Eye (tissue), 1 donor: ENCODE measurements at regions not wholly inside any gene's neighbourhood (a gene's known extent, or its start where the extent isn't known, plus 50 kb on each side); places are given as distances from the start of the nearest gene placed in this dataset.
"Not testable (repeated sequence)": the region's sequence is repeated elsewhere in the genome, so short reads cannot be mapped to it uniquely, and the experiment has no call there.

Source experiments
- DNase-seq: peaks from one replicate; pipeline ENCODE4 v3.0.0-alpha.2; 2015

DNA sequence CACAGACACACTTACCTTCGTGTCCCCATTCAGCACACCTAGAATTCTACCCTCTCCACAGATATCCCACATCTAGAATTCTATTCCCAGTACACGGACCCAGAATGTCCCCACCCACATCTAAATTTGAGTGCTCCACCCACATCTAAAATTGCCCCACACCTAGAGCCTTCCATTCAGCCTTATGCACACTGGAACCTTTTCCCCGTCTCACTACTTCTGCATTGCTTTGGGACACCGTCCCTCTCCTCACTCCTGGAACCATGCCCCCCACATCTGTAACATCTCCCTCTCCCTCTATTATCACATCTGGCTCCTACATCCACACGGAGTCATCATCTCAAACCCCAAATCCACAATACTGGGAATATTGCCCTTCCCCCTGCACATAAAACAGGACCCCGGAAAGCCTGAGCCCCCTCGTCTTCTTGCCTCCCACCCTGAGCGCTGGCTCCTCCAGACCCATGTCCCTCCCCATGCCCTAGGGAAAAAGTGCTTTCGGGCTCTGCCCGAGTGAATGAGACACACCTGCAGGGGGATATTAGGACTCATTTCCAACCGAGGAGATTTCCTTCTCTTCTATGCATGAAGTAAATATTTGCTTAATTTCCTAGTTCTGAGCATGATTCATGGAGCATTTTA lies 125.8 kb upstream of the UNC5B start:
- no peak for DNase-seq

DNA sequence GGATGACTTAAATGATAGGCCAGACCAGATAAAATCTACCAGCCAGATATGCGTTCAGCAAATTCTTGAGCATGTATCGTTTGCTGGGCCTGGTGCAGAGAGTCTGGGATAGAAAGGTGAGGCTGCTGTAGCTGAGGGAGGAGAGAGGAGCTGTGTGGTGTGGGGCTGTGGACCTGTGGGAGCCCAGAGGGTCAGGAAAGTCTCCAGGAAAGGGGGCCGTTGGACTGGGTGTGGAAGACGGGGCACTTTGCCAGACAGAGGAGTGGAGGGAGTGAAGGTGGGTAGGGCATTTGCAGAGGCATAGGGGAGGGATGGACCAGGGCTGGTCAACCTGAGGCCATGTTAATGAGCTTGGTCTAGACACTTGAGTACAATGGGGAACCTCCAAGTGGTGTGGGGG lies 124.7 kb upstream of the UNC5B start:
- no peak for DNase-seq

DNA sequence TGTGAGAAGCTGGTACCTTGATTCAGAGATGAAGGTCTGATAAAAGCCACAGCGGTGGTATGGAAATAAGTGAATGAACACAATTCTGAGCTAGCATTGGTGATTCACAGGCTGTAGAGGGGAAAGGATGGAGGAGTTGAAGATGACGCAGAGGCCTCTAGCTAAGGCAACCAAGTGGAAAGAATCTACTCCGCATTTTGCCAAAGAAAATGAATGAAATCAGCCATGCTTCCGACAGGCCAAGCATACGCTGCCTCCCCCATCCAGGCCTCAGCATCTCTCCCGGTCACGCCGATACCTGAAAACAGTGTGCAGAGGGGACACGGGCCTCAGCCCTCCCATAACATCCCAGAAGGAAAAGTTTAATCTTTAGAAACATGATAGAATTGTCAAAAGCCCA lies 124.3 kb upstream of the UNC5B start:
- DNase-seq = peak; percentile 63

DNA sequence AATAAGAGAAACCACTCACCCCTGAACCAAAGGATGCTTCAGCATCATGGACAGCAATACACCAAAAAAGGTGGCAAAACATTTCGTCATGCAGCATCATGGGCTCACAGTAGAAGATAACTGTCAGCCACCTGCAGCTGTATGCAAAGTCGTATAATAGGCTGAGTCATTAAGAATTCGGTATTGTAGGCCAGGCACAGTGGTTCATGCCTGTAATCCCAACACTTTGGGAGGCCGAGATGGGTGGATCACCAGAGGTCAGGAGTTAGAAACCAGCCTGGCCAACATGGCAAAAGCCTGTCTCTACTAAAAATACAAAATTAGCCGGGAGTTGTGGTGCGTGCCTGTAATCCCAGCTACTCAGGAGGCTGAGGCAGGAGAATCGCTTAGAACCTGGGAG lies 123.8 kb upstream of the UNC5B start:
- DNase-seq = not testable (repeated sequence)

DNA sequence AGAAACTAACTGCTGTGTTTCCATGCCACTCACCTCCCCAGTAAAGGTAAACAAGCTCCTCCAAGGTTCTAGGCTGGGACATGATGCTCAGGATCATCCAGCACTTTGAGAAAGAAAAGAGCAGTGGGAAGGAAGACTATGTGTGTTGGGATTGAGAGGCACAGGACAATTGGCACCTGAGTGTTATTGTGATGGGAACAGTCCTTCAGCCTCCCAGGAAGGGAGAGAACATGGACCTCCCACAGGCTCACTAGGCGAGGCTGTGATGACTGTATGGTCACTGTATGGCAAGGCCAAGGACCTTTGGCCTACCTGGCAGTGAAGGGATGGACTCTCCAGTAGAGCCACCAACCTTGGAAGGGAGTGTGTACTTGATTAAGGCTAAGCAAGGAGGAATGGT lies 123.2 kb upstream of the UNC5B start:
- DNase-seq = no peak

DNA sequence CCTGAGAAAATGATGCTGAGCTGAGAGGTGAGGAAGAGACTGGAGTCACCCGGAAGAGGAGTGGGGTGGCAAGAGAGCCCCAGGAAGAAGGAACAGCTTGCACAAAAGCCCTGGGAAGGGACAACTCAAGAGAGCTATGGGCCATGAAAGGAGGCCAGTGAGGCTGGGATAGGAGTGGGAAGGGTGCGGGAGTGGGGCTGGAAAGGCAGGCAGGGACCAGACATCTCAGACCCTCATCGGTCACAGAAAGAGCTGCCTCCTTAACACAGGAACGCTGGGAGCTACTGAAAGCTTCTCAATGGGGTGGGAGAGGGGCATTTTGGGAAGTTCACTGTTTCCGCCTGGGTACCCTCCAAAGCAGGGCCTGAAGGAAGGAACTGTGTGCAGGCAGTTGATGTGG lies 122.0 kb upstream of the UNC5B start:
- no peak for DNase-seq

DNA sequence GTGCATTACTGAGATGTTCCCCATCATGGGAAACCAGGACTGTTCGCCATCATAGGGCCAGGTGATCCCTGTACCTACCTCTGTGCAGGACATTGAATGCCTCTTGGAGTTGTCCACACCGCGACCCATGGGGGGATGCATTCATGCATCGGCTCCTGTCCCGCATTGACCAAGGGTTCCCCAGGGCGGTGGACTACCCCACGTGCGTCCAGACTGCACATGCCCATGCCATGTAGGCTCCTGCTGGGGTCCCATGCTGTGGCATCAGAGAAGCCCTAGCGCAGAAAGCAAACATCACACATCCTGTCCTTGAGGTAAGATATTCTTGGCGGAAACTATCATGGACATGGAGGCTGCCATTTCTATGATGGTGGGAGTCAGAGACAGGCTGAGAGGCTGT lies 121.6 kb upstream of the UNC5B start:
- no peak for DNase-seq

DNA sequence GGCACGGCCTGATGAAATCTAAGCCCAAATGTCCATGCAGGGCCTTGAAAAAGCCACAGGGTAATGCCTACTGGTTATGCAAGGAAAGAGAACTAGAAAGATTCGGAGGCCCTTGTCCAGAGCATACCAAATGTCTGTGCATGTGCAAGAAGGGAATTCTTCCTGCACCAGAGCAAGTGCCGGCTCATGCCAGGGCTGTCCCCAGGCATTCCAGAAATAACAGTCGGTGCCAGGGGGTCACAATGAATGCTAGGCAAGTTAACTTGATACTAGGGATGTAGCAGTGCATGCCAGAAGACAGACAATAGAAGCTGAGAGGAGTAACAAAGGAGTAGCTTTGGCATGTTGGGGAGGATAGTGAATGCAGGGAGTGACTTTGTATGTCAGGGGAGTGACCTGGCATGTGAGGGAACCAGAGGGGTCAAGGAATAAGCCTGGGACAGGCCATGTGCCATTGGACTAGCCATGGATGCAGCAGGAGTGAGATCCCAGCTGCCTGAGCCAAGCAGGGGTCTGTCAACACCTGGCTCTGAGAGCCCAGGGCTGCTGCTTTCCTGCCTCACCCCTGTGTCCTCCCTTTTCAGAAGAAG lies 119.5 kb upstream of the UNC5B start:
- DNase-seq = peak; percentile 10

DNA sequence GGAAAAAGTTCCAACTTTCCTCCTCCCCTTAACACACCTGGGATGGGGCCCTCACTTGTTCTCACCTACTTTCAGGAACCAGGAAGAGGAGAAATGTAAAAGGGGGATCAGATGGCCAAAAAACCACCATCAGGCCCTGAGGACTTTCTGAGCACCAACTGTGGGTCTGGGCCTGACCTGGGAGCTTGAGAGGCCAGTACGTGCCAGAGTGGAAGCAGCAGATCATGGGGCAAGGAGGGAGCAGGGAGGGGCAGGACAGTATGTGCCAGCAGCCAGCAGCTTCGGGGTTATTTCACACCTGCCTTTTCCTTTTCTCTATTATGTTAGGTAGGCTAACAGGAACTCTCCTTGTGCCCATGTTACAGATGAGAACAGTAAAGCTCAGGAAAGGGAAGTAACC lies 118.8 kb upstream of the UNC5B start:
- no peak for DNase-seq

DNA sequence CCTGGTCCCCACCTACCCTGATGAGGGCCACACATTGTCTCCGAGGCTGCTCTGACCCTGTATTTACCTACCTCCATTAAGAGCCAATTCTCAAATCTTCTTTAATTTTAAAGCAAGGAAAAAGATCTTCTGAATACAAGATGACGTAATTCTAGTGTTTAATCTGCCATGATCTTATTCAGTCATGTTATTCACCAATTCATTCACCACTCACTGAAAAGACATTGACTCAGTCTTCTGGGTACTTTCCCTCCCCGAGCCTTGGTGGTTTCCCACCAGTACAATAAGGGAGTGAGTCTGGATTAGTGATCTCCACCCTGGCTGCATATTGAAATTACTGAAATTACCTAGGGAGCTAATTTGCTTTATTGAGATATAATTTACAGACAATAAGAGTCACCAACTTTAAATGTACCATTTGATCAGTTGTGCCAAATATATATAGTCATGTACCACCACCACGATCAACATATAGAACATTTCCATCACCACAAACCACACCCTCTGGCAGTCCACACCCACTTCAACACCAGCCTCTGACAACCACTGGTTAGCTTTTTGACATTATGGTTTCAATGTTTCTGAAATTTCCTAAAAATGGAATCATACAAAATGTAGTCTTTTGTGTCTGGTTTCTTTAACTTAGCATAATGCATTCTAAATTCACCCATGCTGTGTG lies 117.5 kb upstream of the UNC5B start:
- no peak for DNase-seq

DNA sequence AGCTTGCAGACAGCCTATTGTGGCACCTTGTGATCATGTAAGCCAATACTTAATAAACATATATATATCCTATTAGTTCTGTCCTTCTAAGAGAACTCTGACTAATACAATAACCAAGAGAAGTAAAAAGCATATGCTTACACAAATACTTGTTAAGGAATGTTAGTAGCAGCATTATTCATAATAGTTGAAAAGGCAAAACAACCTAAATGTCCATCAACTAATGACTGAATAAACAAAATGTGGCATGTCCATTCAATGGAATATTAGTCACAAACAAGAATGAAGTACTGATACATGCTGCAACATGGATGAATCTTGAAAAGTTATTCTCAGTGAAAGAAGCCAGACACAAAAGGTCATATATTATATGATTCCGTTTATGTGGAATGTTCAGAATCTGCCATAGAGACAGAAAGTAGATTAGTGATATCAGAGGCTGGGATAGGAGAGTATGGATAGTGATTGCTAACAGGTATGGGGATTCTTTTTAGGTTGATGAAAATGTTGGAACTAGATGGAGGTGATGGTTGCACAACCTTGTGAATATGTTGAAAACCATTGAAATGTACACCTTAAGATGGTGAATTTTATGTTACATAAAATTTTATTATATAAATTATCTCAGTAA lies 112.5 kb upstream of the UNC5B start:
- no peak for DNase-seq

DNA sequence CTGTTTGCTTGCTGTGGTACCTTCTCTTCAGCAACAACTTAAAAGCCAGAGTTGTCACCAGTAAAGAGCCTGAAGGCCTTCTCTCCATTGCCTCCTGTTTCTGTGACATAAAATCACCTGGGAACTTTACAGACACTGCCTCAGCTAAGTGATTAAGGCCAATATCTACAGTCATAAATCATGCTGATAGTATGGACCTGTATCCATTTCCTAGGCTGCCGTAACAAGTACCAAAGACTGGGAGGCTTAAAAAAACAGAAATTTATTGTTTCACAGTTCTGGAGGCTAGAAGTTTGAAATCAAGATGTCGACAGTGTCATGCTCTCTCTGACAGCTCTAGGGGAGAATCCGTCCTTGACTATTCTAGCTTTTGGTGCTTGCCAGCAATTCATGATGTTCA lies 108.4 kb upstream of the UNC5B start:
- DNase-seq = no peak

DNA sequence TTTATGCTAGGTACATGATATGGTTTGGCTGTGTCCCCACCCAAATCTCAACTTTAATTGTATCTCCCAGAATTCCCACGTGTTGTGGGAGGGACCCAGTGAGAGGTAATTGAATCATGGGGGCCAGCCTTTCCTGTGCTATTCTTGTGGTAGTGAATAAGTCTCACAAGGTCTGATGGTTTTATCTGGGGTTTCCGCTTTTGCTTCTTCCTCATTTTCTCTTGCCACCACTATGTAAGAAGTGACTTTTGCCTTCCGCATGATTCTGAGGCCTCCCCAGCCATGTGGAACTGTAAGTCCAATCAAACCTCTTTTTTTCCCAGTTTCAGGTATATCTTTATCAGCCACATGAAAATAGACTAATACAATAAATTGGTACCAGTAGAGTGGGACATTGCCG lies 106.2 kb upstream of the UNC5B start:
- not testable (repeated sequence) for DNase-seq

DNA sequence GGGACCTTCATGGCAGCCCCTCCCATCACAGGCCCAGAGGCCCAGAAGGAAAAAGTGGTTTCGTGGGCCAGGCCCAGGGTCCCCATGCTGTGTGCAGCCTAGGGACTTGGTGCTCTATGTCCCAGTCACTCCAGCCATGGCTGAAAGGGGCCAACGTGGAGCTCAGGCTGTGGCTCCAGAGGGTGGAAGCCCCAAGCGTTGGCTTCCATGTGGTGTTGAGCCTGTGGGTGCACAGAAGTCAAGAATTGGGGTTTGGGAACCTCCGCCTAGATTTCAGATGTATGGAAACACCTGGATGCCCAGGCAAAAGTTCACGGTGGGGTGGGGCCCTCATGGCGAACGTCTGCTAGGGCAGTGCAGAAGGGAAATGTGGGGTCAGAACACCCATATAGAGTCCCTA lies 105.3 kb upstream of the UNC5B start:
- not testable (repeated sequence) for DNase-seq

DNA sequence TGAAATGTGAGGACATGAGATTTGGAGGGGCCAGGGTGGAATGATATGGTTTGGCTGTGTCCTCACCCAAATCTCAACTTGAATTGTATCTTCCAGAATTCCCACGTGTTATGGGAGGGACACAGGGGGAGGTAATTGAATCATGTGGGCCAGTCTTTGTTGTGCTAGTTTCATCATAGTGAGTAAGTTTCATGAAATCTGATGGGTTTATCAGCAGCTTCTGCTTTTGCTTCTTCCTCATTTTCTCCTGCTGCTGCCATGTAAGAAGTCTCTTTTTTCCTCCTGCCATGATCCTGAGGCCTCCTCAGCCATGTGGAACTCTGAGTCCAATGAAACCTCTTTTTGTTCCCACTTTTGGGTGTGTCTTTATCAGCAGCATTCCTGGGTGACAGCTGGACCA lies 104.3 kb upstream of the UNC5B start:
- not testable (repeated sequence) for DNase-seq

DNA sequence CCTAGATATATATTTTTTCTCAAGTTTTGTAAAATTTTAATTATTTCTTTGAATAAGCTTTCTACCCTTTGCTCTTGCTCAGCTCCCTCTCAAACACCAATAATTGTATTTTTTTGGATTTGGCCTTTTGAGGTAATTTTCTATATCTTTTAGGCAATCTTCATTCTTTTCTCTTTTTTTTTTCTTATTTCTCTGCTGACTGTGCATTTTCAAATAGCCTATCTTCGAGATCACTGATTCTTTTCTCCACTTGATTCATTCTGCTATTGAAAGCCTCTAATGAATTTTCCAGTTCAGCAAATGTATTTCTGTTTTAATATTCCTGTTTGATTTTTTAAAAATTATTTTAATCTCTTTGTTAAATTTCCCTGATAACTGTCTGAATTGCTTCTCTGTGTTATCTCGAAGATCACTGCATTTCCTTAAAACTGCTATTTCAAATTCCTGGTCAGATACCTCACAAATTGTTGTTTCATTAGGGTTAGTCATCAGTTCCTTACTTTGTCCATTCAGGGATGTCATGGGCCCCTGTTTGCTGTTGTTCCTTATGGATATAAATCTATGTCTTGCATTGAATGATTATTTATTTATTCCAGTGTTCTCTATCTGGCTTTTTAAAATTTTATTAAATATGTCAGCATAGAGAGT lies 100.1 kb upstream of the UNC5B start:
- no peak for DNase-seq

DNA sequence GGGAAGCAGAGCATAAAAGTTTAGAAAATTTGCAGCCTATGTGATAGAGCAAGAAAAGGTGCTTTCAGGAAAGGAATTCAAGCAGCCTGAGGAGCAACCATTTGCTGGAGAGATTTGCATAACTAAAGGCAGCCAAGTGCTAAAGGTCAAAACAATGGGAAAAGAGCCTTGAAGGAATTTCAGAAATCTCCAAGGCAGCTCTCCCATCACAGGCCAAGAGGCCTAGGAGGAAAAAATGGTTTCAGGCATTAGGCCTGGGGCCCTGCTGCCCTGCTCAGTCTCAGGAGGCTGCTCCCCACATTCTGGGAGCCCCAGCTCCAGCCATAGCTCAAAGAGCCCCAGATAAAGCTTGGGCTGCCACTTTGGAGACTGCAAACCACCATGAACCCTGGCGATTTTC lies 95.9 kb upstream of the UNC5B start:
- DNase-seq = no peak

DNA sequence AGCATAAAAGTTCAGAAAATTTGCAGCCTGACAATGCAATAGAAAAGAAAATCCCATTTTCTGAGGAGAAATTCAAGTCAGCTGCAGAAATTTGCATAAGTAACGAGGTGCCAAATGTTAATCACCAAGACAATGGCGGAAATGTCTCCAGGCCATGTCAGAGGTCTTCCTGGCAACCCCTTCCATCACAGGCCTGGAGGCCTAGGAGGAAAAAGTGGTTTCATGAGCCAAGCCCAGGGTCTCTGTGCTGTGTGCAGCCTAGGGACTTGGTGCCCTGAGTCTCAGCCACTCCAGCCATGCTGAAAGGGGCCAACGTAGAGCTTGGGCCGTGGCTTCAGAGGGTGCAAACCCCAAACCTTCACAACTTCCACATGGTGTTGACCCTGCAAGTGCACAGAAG lies 94.8 kb upstream of the UNC5B start:
- not testable (repeated sequence) for DNase-seq

DNA sequence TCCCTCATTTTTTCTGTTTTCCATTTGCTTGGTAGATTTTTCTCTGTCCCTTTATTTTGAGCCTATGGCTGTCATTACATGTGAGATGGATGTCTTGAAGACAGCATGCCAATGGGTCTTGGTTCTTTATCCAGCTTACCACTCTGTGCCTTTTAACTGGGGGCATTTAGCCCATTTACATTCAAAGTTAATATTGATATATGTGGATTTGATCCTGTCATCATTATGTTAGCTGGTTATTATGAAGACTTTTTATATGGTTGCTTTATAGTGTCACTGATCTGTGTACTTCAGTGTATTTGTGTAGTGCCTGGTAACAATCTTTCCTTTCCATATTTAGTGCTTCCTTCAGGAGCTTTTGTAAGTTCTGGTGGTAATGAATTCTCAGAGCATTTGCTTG lies 89.3 kb upstream of the UNC5B start:
- no peak for DNase-seq

DNA sequence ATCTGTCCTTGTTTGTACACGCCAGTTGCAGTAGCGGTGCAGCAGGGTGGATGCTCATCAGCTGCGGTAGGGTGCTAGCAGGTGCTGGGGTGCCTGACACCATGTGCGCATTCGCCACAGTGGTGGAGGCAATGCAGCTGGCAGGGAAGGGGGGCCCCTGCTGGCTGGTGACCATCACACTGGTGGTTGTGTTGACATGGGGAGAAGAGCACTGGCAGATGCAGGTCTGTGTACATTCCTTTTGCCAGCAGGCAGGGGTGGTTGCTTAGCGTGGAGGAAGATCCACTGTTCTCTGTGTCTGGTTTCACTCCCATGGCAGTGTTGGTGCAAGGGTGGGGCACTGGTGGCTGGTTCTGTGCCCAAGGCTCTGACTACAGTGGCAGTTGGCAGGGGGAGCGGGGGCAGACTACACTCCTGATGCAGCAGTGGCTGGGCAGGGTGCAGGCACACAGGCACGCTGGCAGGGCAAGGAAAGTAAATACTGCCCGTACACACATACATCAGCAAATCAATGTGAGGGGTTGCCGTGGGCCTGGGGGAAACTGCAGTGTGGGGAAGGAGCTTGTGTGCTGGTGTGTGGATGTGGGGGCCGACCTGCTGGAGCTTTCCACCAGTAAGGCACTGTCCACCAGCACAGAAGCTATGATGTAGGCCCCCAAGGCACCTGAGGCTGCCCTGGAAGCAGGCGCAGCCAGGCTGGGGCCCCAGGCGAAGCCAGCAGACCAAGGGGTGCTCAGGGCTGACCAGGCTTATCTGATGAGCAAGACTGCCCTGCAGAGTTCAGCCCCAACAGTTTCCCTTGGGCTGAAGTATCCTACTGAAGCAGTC lies 87.2 kb upstream of the UNC5B start:
- no peak for DNase-seq

DNA sequence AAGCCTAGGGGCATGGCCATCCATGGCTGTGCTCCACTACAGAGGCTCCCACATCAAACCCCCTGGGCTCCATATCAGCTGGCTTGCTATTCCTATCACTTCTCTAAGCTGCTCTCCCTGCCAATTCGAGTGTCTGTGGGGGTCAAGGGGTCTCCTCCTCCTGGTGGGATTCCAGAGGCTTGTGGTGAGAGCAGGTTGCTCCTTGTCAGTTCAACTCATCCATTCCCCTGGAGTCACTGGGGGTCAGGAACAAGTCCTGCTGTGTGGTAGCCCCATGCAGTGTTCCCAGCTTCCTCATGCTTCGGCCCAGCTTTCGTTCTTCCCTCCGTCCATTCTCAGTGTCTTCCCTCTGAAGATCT lies 86.6 kb upstream of the UNC5B start:
- DNase-seq = no peak

DNA sequence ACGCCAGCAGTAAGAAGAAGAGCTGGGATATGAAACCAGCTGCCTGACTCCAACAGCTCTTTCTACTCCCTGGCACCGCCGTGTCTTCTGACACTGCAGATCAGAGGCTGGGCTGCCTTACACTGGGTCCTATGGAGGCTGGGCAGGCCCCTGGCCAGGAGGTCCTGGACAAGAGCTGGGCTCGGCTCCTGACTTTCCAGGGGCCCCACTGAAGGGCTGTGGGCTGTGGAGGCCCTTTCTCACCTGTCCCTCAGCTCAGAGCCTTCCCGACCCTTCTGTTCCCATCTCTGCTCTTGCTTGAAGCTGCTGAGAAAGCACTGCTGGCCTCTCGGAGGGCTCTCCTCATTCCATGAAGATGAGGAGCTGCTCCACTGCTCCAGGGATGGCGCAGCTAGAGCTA lies 85.9 kb upstream of the UNC5B start:
- DNase-seq = no peak

DNA sequence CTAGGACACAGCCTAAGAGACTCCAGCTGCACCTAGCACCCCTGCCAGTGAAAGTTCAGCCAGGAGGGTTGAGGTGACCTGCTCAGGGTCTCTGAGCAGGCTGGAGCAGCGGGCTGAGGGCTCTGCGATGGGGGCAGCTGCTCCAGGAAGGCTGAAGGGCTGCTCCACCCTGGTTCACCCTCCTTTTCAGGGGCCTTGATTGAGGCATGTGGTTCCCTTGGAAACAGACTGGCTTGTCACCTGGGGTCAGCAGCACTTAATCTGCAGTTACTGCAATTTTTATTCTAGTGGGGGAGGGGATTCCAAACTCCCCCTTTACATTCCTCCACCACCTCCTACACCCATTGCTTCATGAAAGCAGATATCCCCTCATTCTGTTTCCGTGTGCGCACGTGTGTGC lies 85.3 kb upstream of the UNC5B start:
- DNase-seq = peak; percentile 63
